GM12873 (cell line): ENCODE measurements at regions not wholly inside any gene's neighbourhood (a gene's known extent, or its start where the extent isn't known, plus 50 kb on each side); places are given as distances from the start of the nearest gene placed in this dataset.

Experiments used
- TF ChIP-seq, protein P1 (sequence below): IDR thresholded peaks from 2 replicates; pipeline ENCODE4 v1.5.1; 2012; ENCODE audit warnings: low read depth, mild to moderate bottlenecking, moderate library complexity, low read length, control low read depth; ENCODE audit not compliant: insufficient read depth; ENCODE audit errors: missing control alignments

DNA sequence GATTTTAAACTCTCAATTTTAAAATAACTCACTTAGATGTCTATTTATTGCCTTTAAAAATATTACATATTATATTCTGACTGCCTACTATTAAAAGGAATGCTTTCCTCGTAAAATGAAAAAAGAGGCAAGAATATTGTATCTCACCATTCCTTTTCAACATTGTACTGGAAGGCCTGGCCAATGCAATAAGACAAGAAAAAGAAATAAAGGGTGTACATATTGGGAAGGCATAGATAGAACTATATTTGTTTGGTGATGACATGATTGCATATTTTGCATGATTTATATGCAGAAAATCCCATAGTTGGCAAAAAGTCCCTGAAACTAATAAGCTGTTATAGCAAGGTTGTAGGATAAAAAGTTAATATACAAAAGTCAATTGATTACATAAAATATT, 474.6 kb upstream of the ATP2B1 start:
- TF ChIP-seq, protein P1, sequence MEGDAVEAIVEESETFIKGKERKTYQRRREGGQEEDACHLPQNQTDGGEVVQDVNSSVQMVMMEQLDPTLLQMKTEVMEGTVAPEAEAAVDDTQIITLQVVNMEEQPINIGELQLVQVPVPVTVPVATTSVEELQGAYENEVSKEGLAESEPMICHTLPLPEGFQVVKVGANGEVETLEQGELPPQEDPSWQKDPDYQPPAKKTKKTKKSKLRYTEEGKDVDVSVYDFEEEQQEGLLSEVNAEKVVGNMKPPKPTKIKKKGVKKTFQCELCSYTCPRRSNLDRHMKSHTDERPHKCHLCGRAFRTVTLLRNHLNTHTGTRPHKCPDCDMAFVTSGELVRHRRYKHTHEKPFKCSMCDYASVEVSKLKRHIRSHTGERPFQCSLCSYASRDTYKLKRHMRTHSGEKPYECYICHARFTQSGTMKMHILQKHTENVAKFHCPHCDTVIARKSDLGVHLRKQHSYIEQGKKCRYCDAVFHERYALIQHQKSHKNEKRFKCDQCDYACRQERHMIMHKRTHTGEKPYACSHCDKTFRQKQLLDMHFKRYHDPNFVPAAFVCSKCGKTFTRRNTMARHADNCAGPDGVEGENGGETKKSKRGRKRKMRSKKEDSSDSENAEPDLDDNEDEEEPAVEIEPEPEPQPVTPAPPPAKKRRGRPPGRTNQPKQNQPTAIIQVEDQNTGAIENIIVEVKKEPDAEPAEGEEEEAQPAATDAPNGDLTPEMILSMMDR = no peak

DNA sequence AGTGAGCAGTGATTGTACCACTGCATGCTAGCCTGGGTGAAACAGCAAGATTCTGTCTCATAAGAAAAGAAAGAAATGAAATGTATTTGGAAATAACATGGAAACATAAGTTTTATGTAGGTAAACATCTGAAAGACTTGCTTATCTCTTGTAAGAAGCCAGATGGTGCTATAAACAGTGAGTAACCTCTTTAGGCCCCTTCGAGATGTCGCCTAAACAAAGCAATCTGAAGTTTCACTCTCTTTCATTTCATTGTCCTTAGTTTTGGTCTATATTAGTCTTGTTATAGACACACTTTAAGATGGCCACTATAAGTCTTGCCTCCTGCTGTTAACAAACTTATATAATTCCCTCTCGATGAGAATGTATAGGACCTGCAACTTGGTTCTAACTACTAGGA, 472.6 kb upstream of the ATP2B1 start:
- TF ChIP-seq, protein P1 = no peak

DNA sequence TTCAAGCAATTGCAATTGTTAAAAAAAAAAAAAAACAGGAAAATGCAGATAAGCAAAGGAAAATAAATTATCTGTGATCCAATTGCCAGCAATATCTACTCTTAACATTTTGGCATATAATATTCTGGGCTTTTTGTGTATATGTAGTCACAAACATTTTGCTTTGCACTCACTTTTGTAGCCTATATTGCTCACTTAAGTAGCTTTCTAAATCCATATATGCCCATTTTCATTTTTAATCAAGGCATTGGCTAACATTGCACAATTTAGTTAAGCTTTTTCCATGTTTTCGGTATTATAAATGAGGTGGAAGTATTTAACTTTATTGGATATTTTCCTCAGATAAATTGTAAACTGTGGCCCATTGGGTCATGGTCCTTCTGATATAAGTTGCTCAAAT, 466.3 kb upstream of the ATP2B1 start:
- TF ChIP-seq, protein P1 = no peak

DNA sequence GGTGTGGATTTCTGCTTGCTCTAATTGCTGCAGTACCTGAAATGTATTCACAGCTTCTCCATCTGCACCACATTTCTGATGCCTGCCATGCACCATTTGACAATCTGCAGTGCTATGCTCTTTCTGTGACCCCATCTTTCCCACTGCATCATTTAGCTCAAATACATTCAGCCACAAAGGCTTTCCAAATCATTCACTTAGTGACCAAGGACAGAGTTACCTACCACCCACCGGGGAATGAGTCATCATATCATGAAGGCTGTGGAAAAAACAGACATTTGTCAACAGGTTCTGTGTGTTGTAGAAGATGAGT, 465.5 kb upstream of the ATP2B1 start:
- TF ChIP-seq, protein P1 = no peak

DNA sequence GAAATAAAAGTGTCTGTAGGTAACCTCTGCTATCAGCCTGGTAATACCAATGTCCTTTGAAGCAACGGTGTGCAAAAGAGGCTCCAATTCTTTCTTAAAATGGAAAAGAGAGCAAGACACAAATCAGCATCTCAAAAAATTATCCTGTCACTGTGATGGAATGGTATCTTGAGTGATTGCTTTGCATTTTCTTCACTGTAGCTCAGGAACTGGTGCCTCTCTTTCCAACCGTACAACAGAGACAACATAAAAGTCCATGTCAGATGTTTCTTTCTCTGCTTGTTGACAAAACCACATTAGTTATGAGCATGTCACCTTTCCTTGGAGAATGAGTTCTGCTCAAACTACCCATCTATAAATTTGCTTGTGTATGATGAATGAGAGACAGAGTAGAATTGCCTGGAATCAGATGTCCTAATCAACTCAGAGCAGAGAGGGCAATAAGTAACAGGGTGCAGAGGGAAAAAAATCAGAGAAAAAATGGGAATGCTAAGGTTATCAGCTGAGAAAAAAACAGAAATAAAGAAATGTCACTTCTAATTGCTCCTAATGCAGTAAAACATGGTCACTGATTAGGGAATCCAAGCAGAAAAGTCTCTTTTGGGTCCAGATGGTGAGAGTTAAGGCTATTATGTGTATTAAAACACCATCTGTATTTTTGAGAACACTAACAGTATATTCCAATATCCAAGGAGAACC, 465.0 kb upstream of the ATP2B1 start:
- TF ChIP-seq, protein P1 = no peak

DNA sequence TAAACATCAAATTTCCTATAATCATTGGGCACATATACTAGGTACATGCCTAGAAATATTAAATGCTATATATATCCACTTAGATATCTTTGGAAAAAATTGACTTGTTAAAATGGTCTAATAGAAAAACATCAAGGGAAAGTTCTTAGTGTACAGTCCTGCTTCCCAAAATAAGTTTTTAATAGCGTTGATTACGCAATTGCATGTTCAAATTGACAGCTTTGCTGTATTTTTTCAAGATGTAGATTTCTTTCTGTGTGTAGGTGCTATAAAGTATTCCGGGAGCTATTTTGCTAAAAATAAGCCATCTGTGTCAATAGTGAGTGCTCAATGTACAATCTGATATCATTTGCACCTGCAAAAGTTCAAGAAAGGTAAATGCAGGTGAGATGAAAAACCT, 463.9 kb upstream of the ATP2B1 start:
- TF ChIP-seq, protein P1 = no peak

DNA sequence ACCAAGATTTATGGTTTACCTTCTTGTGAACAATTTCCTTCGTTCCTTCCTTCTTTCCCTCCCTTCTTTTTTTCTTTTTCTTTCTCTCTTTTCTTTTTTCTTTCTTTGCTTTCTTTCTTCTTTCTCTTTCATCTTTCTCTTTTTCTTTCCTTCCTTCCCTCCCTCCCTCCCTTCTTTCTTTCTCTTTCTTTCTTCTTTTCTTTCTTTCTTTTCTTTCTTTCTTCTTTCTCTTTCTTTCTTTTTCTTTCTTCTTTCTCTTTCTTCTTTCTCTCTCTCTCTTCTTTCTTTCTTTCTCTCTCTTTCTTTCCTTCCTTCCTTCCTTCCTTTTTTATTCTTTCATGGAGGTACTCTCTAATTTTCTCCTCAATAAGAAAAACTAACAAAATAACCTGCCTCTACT, 462.1 kb upstream of the ATP2B1 start:
- TF ChIP-seq, protein P1 = no peak
